Muscle of arm (tissue), 1 donor: ENCODE measurements at regions not wholly inside any gene's neighbourhood (a gene's known extent, or its start where the extent isn't known, plus 50 kb on each side); places are given as distances from the start of the nearest gene placed in this dataset.

Experiments used
- DNase-seq: peaks from one replicate; pipeline ENCODE4 v3.0.0-alpha.2; 2013

DNA sequence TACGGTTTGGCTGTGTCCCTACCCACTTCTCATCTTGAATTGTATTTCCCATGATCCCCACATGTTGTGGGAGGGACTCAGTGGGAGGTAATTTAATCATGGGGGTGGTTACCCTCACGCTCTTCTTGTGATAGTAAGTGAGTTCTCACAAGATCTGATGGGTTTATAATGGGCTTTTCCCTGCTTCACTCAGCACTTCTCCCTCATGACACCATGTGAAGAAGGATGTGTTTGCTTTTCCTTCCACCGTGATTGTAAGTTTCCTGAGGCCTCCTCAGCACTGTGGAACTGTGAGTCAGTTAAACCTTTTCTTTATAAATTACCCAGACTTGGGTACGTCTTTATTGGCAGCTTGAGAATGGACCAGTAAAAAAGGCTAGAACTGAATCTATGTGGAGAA lies 750.0 kb upstream of the ID2 start:
- DNase-seq: no peak

DNA sequence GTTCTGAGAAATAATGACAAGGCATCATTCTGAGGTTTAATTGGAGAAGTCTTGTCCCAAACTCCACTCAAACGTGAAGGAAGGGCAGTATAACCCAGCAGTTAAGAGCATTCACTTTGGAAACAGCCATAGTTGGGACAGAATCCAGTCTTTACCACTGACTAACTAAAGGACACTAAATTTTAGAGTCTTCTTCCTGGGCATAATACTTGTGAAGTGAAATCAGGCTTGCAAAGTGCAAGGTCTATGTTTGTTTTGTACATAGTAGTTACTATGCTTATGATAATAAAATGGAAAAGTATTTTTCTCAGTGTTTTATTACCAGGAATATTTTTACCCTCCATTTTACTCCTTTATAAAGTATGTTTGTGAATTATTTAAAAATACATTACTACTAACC lies 748.2 kb upstream of the ID2 start:
- DNase-seq: no peak

DNA sequence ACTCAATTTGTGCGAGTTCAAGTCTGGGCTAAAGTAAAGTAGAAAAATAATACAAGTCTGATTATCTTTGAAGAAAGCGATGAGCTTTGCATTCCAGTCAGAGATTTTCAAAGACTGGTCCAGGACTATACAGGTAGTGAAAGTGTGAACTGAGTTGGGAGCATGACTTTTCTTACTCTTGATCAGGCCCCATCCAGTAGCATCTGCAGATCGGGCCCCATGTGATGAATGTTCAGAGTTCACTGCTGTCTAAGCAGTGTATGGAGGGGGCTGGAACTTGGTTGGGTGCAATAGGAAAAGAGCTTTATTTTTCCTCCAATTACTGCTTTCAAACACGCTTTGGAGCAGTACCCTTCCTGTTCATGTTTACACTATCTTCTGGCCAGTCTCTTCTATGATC lies 747.4 kb upstream of the ID2 start:
- no peak for DNase-seq

DNA sequence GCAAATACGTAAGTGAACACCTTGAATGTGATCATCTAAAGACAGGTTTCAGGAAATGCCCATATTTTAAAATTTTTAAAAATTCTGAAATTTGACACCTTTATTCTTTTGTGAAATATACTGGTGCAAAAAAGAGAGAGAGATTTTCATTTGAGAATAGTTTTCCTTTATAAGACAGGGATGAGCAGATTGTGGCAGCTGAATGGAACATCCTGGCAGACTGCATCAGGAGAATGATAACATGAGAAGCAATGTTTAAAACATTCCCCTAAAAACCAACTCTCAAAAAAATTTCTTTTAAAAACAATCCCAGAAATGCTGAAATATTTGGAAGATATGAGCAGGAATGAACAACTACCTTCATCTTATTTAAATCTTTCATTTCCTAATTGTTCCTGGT lies 744.8 kb upstream of the ID2 start:
- no peak for DNase-seq

DNA sequence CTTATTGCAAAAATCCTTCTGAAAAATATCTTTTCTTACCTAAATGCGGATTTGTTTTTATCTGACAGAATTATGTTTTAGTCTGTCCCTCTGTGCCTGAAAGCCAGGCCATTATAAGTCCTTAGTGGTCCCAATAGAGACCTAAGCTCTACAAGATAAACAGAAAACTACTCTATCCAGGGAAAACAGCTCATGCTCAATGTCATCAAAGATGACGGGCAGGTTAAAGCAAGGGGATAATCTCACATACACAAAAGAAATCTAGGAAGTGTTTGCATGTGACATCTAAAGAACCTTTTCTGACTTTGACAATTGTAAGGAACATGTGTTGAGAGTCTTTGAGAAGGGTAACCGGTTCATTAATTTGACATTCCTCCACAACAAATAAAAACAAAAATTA lies 741.1 kb upstream of the ID2 start:
- no peak for DNase-seq

DNA sequence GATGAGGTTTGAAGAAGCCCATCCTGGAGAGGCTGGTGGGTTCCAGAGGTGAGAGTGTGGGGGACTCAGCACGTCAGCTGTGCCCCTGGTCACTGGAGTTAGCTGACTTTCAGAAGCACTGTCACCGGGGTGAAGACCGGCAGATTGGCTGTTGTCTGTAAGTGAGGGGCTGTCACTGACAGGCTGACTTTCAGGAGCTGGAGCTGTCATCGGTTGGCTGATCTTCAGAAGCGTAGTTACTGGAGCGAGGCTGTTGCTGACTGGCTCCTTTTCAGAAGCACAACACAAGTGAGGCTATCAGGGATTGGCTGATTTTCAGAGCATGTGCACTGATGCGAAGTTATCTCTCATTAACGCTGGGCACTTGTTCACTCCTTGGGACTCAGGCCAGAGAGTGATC lies 738.4 kb upstream of the ID2 start:
- DNase-seq: no peak

DNA sequence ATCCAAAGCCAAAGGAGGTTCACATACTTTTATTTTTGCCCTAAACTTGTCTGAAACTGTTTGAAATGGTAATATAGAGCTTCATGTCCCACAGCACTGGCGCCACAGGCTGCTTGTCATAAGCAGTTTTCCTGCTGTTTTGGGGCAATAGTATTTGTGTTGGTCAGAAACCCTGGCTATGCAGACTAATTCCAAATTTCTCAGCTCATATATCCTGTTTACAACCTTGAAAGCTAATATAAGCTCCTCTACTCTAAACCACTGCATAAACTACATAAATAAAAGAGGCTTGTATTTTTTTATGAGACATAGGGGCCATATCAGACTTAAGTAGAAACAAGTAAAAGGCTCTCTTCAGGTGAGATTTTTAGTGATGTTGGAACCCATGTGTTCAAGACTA lies 736.8 kb upstream of the ID2 start:
- DNase-seq: no peak

DNA sequence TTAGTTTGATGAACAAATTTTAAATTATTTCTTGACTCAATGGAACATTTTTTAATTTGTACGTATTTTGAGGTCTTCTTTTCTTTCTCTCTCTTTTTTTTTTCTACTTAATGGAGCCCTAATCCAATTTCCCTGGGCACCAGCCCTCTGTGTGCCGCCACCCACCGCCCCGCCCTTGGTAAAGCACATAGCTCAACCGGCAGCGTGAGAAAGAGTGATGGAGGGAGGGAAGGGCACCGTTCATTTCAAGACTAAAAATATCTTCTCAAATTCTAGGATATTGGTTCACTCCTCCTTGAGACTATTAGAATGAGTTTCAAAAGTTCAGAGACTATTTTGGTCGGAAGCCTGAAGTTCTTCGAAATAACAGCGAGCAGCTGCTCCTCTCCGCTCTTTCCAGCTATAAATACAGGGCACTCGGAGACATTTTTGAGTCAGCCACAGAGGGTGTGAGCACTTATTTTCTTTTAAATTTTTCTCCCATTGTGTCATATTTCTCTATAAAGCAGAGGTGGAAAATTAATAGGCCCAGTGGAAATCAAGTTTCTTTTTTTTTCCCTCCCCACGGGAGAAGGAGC lies 731.7 kb upstream of the ID2 start:
- DNase-seq: no peak

DNA sequence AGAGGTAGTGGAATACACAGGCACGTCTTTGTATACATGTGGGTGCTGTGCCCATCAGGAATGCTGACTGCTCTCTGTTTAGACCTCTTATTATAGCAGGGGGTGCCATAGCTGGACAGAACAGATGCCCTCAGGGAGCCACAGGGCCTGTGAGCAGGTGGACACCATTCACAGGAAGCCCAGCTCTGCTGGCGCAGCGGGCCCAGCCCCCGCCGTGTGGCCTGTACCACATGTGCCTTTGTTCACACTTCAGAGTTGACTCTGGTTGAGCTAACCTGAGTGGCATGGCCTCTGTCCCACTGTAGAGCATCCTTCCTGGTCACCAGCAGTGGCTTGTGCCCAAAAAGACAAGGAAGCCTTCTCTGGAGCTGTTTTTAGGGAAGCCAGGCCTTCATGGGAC lies 730.9 kb upstream of the ID2 start:
- DNase-seq: no peak

DNA sequence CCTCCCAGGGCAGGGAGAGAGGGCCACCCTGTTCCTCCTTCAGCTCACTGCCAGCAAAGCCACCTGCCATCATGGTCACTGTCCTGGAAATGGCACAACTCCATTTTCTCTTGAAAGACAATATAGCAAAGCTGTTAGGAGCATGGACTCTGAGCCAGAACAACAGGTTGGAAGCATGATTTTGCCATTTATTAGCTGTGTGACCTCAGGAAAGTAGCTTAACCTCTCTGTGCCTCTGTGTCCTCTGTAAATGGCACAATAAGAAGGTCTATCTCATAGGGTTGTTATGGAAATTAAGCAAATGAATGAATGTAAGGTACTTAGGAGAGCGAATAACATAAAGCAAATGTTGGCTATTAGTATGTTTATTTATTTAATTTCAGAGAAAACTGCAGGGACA lies 730.4 kb upstream of the ID2 start:
- no peak for DNase-seq

DNA sequence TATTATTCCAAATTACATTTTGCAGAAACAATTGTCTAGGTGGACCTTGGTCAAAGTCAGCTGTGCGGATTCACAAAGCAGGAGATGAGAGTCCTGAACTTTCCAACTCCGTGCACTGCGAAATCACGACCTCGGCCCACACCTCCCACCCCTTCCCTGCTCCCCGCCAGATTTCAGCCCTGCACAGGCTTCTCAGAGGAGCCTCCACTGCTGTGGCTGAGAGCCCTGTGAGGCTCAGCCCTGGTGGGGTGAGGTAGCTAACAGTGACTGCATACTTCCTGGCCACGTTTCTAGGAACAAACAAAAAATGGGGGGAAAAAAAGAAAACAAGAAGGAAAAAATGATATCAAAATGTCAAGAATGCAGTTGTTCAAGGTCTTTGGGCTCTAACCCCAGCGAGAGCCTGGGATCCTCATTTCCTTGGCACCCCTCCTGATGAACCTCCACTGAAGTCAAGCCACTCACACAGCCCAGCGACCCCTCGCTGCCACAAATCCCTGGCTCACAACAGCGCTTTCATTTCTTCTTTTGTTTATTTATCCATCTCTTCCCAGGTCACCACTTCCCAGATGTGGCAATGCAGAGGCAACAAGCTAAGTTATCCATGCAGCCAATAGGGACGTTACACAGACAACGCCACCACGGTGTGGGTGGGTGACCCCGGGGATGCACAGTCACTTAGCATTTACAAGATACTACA lies 729.7 kb upstream of the ID2 start:
- no peak for DNase-seq

DNA sequence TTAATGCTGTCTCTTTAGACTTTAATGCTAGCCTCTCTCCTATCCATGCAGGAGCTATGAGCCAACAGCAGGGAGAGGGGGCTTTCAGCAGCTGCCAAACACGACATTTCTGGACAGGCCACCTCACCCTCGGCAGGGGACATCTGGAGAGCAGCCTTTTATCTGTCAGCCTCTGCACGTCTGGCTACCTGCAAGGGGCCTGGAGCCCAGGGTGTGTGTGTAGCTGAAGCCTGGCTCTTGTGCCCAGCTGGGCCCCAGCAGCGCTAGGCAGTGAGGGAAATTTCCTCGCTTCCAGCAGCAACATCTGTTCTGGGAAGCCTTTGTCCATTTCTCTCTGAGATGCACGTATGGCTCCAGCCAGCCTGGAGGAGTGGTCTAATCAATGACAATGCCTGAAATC lies 728.7 kb upstream of the ID2 start:
- DNase-seq: no peak

DNA sequence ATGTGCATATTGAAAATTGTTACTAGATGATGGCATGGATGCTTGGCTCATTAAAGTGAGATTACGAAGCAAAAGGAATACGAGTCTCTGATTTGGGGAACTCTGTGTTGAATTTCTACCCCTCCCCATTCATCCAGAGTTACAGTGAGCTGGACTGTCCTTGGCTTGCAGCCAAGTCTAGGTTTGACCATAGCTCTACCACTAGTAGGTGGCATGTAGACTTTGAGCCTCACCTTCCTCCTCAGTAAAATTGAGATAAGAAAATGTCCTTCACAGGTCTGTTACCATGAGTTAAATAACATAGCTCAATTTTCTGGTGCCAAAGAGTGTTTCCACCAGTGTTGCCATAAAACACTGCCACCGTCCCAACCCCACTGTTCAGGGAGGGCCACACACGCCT lies 727.6 kb upstream of the ID2 start:
- DNase-seq: no peak

DNA sequence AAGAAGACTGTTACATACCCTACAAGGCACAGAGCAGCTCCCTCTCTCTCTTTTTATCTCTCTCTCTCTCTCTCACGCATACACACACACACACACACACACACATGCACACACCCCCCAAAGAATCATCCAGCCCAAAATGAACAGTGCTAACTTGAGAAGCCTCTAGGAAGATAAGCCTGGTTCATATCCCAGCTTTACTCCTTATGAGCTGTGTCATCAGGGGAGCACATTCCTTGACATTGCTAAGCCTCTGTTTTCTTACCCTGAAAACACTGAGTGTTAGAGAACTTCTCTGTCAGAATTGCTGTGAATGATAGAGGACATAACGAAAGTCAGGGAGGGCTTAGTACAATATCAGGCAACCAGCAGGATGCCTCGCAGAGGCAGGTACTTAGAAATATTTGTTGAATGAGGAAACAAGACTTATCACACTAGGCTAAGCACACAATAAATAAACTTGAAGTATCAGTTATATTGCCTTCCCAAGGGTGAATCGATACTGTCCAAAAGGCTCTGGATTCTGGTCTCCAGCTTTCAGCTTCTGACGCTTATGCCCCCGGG lies 725.6 kb upstream of the ID2 start:
- DNase-seq: no peak

DNA sequence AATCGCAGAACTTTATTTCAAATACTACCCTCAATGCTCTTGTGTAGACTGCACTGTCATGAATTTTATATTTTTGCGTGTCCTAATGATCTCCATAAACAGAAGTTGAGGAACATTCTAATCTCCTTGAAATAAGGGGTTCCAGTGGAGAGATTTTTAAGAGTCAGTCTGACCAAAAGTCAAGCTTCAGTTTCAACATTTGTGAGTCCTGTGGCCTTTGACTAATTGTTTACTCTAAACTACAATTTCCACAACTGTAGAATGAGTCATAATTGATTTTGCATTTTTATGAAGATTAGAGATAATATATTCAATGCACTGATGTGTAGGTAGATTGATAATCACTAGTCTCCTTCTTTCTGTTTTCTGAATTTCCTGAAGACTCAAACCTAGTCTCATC lies 720.3 kb upstream of the ID2 start:
- DNase-seq: no peak

DNA sequence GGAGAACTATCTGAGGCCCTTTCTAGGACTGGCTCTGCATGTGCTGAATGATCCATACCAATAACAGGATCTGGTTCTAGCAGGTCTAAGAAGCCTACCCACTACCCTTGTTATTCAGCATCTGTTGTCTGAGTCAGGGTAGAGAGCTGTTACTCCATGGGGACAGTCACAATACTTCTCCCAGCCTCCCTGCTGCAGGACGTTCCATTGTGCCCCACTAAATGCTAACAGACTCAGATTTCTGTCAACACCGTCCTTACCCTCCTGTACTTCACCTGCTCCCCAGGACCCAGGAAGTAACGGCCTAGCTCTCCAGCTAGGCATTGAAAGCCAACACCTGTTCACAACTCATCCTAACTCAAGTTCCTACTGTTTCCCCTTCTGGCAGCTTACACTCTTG lies 719.7 kb upstream of the ID2 start:
- DNase-seq: no peak

DNA sequence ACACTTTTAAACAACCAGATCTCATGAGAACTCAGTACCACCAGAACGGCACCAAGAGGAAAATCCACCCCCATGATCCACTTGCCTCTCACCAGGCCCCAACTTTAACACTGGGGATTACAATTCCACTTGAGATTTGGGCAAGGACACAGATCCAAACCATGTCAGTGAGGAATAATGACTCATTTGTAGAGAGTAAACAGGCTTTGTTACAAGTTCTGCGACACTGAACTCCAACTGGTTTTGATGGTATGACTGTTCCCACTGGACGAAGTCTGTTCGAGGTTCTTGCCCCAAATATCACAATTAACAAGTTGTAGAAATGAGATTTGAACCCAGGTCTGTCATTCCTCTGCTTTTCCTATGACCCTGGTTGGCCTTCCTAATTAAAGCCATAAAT lies 718.1 kb upstream of the ID2 start:
- no peak for DNase-seq

DNA sequence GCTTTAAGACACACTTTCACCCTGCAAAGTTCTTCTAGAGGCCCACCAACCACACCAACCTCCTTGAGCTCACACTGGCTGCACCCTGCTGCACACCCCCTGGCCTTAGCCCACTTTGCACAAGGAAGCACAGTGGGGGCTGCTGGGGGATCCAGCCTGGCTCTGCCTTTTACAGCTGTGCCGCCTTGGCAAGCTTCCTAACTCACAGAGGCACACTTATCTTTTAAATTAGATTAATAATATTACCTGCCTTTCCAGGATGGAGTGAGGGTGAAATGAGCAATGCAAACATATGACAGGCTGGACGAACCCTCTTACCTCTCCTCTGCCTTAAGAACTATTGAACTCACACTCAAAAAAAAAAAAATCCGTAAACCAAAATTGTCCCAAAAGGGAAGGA lies 715.8 kb upstream of the ID2 start:
- no peak for DNase-seq

DNA sequence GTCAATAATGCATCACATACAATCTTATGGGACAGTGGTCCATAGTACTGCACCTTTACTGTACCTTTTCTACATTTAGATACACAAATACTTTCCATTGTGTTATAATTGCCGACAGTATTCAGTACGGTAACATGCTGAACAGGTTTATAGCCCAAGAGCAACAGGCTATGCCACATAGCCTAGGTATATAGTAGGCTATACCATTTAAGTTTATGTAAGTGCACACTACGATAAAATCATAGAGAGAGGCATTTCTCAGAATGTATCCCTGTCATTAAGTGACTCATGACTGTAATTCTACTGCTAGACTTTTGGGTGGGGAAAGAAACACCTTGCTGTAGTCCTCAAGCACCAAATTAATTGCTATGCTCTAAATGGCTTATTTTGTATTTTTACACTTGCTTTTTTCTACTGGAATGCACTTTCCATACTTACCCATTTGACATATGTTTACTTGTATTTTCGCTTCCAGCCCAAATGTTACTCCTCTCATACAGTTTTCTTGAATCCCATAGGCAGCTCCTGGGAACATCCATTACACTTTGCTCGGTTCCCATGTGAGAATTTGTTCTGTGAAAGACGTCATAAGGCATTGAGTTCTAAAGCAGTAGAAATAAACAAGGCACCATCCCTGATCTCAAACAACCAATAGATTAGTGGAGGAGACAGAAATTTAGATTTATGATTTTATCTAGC lies 714.0 kb upstream of the ID2 start:
- DNase-seq: no peak

DNA sequence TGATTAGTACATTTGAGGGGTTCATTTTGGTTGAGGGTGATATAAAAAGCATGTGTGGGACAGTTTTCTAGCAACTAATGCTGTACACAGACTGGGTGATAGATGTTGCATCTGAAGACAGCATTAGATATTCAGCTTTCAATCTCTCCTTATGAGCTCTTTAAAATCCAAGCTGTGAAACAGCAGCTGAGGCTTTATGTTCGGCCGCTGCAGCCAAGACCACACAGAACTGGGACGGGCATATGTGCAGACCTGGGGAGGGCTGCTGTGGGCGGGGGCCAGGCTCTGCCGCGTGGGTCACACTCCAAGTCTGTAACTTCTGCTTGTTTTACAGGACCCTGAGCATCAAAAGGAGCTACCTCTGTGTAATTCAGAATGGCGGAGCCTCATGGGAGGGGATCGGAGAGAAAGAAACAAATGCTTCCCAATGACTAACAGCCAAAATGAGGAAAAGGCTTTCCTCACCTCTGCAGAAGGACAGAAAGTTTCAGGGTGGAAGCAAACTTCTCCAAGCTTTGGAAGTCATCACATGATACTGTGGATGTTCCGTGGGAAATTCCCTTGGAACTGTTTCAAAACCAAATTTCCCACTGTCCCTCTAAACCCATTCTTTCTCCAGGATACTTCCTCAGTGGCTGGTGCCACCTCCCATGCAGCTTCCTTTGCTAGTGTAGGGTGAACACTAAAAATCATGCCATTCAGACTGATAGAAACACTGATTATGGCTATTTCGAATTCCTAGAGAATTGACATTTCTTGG lies 711.9 kb upstream of the ID2 start:
- no peak for DNase-seq

DNA sequence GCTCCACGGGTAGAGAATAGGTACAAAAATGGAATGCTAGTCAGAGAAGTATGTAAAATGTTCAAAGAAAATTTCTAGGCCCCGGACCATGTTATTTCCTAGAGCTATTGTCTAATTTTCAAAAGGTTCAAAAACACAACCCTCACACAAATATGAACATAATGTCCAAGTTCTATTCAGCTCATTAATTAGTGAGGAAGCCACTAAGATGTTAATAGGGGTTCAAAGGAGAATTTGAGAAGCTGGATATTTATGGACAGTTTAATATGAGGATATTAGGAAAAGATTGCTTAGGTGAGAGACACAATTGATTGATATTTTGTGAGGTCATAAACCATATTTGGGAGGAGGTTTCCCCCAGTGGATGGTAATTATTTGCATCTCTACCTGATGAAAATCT lies 710.6 kb upstream of the ID2 start:
- no peak for DNase-seq

DNA sequence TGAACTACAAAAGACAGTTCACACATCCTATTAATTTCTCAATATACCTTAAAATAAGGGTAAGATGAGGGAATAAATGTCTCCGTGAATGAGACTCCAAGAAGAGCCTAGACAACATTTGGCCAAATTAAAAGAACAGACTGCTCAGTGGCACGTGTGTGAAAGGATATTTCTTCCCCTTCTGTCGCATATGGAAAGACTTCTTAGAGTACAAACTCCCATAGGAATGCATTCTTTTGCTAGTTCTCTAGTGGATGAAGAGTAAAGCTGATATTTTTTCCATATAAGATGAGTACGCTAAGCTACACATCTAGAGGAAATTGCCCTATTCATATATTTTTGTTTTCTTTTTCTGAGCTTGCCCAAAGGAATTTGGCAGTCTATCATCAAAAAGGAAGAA lies 710.0 kb upstream of the ID2 start:
- DNase-seq: no peak

DNA sequence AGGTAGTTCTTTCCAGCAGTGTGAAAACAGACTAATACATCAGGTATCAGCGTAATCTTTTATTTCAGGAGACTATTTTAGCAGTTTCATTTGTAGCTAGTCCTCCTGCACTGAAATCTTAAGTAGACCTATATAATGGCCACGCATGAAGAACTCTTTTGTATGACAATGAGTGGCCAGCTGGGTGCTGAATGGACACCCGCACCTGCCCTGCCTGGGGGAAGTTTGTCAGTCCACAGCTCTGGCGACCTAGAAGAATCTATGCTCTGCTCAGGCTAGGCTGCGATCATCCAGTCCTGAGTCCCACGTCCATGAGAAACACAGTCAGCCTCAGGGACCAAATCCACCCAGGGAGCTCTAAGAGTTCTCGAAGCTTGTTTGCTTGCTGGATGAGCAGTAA lies 709.2 kb upstream of the ID2 start:
- no peak for DNase-seq
